Spleen (tissue), 11 donors: ENCODE measurements at regions not wholly inside any gene's neighbourhood (a gene's known extent, or its start where the extent isn't known, plus 50 kb on each side); places are given as distances from the start of the nearest gene placed in this dataset.

Experiments
- DNase-seq: peaks from one replicate; pipeline ENCODE4 v3.0.0-alpha.2; 2020
- H3K27ac ChIP-seq, 8 donors: fragments of 200-600 bp; sonication (generic) in 7 of 8; 1 replicate in 4 of 8; 2 replicates in 4 of 8; pipeline versions ENCODE4 v1.5.0 to v1.8.0; 2016 to 2021; ENCODE audit warnings: inconsistent platforms in 4 of 8, mild to moderate bottlenecking in 4 of 8, moderate library complexity in 1 of 8
- H3K27me3 ChIP-seq, 7 donors: fragments of 200-600 bp; sonication (generic) in 6 of 7; replicated peaks in 1 of 7; 1 replicate in 4 of 7; 2 replicates in 3 of 7; pipeline versions ENCODE4 v1.5.0 to v1.8.0; 2016 to 2021; ENCODE audit warnings: inconsistent platforms in 3 of 7, mild to moderate bottlenecking in 1 of 7
- H3K36me3 ChIP-seq, 6 donors: fragments of 200-600 bp; sonication (generic) in 5 of 6; 1 replicate in 4 of 6; 2 replicates in 2 of 6; pipeline versions ENCODE4 v1.5.0 to v1.8.0; 2016 to 2021; ENCODE audit warnings: inconsistent platforms in 2 of 6
- H3K4me1 ChIP-seq, 6 donors: fragments of 200-600 bp; sonication (generic) in 5 of 6; 1 replicate in 3 of 6; 2 replicates in 3 of 6; pipeline versions ENCODE4 v1.5.0 to v1.8.0; 2016 to 2021; ENCODE audit warnings: inconsistent platforms in 3 of 6
- H3K4me3 ChIP-seq, 8 donors: fragments of 200-600 bp; sonication (generic) in 7 of 8; 1 replicate in 4 of 8; 2 replicates in 4 of 8; pipeline versions ENCODE4 v1.5.0 to v1.8.0; 2016 to 2021; ENCODE audit warnings: inconsistent platforms in 4 of 8, mild to moderate bottlenecking in 4 of 8, moderate library complexity in 2 of 8
- H3K9me3 ChIP-seq, 8 donors: fragments of 200-600 bp; sonication (generic) in 7 of 8; 1 replicate in 4 of 8; 2 replicates in 4 of 8; pipeline versions ENCODE4 v1.5.0 to v1.8.0; 2016 to 2021; ENCODE audit warnings: inconsistent platforms in 4 of 8
- CTCF ChIP-seq, 11 experiments: fragments of 200-600 bp in 7 of 11; fragments of 450-650 bp in 4 of 11; sonication (generic) in 4 of 11; IDR thresholded peaks in 8 of 11; conservative IDR thresholded peaks in 3 of 11; 1 replicate in 7 of 11; 2 replicates in 4 of 11; pipeline versions ENCODE4 v1.4.0 to v1.8.0; 2016 to 2021; ENCODE audit warnings: antibody characterized with exemption in 11 of 11, inconsistent platforms in 4 of 11, mild to moderate bottlenecking in 1 of 11
- POLR2A ChIP-seq, 3 donors: fragments of 450-650 bp; IDR thresholded peaks; one replicate each; pipeline ENCODE4 v1.5.1; 2017; ENCODE audit warnings: antibody characterized with exemption in 3 of 3, mild to moderate bottlenecking in 1 of 3
- POLR2AphosphoS5 ChIP-seq, 3 donors: sonication (generic); formaldehyde crosslinking; IDR thresholded peaks; one replicate each; pipeline ENCODE4 v1.5.1; 2017; ENCODE audit warnings: antibody characterized with exemption in 3 of 3
- WGBS, 5 donors: extraction: QIAGEN DNeasy Blood & Tissue Kit in 3 of 5; methylation state at CpG; one replicate each; pipeline versions ENCODE4 v1.1.5 to v1.1.7; 2013 to 2018; 5-methylcytosine and 5-hydroxymethylcytosine counted together
- intact Hi-C: fragments of 100-400 bp; cut with DNase I; formaldehyde crosslinking; loops from one replicate; pipeline ENCODE4 v1.15.0; 2023; ENCODE audit warnings: low total_unique reads
- donor health status: healthy with polysubstance abuse.
- donor health status: DM: no; HTN: no; CAD: no; lungs with moderate emphysema.
- donor health status: DM: no; HTN: no; CAD: no.
- donor health status: Bipolar disorder and iron deficiency.
- donor health status: healthy.
- donor health status: DM: no; HTN: no; CAD: no.
- donor health status: DM: yes; HTN: yes; CAD: no.

GRCh38 chr1:201691716-201692554, 137.0 kb upstream of the IPO9 start:
- no peak for TF ChIP-seq POLR2A (IDR thresholded peaks at IDR 0.05)
- H3K27ac ChIP-seq: no peak overlapping the region
- H3K4me1 ChIP-seq: no peaks in the 10 kb centered on the region
- no peak overlapping the region for H3K4me3 ChIP-seq
- intact Hi-C loops: no loop called here
- no peaks in the 10 kb centered on the region for H3K36me3 ChIP-seq
- peaks cover 0 to 6% (median 0%) of the 10 kb centered on the region in 7 donors for H3K27me3 ChIP-seq
- DNase-seq: no peak
- H3K9me3 ChIP-seq: no peaks in the 10 kb centered on the region
- 81 to 92% (median 88%) methylated on average over 6 of the region's 6 CpGs for WGBS, 5 donors

- no peaks in the 10 kb centered on the region for H3K36me3 ChIP-seq
- TF ChIP-seq CTCF (IDR thresholded peaks at IDR 0.05 in 8 of 11, conservative IDR thresholded peaks at IDR 0.05 in 3 of 11) (no peak), POLR2AphosphoS5 (IDR thresholded peaks at IDR 0.05) (no peak), POLR2A (IDR thresholded peaks at IDR 0.05) (no peak)
- 88 to 96% (median 91%) methylated on average over 3 of the region's 3 CpGs for WGBS, 5 donors
- no peaks in the 10 kb centered on the region for H3K4me1 ChIP-seq
- no peaks in the 10 kb centered on the region for H3K9me3 ChIP-seq
- intact Hi-C loops: no loop called here
- DNase-seq: no peak
- H3K27ac ChIP-seq: no peak overlapping the region
- peaks cover 0 to 6% (median 0%) of the 10 kb centered on the region in 7 donors for H3K27me3 ChIP-seq
- no peak overlapping the region for H3K4me3 ChIP-seq
Observed at GRCh38 chr1:201692555-201693394, 136.2 kb upstream of the IPO9 start.

GRCh38 chr1:201693890-201694607, 134.9 kb upstream of the IPO9 start:
- 71 to 87% (median 83%) methylated on average over 7 to 8 of the region's 8 CpGs for WGBS, 5 donors
- H3K4me1 ChIP-seq: no peaks in the 10 kb centered on the region
- DNase-seq: no peak
- intact Hi-C loops: no loop called here
- H3K36me3 ChIP-seq: no peaks in the 10 kb centered on the region
- no peaks in the 10 kb centered on the region for H3K9me3 ChIP-seq
- peaks cover 0 to 6% (median 0%) of the 10 kb centered on the region in 7 donors for H3K27me3 ChIP-seq
- TF ChIP-seq POLR2A (IDR thresholded peaks at IDR 0.05) (no peak), POLR2AphosphoS5 (IDR thresholded peaks at IDR 0.05) (no peak), CTCF (IDR thresholded peaks at IDR 0.05 in 8 of 11, conservative IDR thresholded peaks at IDR 0.05 in 3 of 11) (no peak)
- no peak overlapping the region for H3K27ac ChIP-seq
- no peak overlapping the region for H3K4me3 ChIP-seq

- no peak for DNase-seq
- H3K4me3 ChIP-seq: no peak overlapping the region
- no peaks in the 10 kb centered on the region for H3K9me3 ChIP-seq
- H3K36me3 ChIP-seq: no peaks in the 10 kb centered on the region
- no peaks in the 10 kb centered on the region for H3K4me1 ChIP-seq
- no peak for TF ChIP-seq CTCF (IDR thresholded peaks at IDR 0.05 in 8 of 11, conservative IDR thresholded peaks at IDR 0.05 in 3 of 11)
- no peak for TF ChIP-seq POLR2AphosphoS5 (IDR thresholded peaks at IDR 0.05)
- TF ChIP-seq POLR2A (IDR thresholded peaks at IDR 0.05): no peak
- no peak overlapping the region for H3K27ac ChIP-seq
- WGBS, 5 donors: 88 to 97% (median 92%) methylated on average over 11 to 12 of the region's 12 CpGs
- H3K27me3 ChIP-seq: peaks cover 0 to 6% (median 0%) of the 10 kb centered on the region in 7 donors
- intact Hi-C loops: no loop called here
Observed at GRCh38 chr1:201694608-201695335, 134.2 kb upstream of the IPO9 start.
